ENCODE measurements at regions not wholly inside any gene's neighbourhood (a gene's known extent, or its start where the extent isn't known, plus 50 kb on each side); places are given as distances from the start of the nearest gene placed in this dataset.
"Not testable (repeated sequence)": the region's sequence is repeated elsewhere in the genome, so short reads cannot be mapped to it uniquely, and the experiment has no call there.

- DNase-seq (ENCODE audit: low spot score): no peak
Measured at GRCh38 chr20:24418731-24419130, 50.7 kb upstream of the SYNDIG1 start.

DNA sequence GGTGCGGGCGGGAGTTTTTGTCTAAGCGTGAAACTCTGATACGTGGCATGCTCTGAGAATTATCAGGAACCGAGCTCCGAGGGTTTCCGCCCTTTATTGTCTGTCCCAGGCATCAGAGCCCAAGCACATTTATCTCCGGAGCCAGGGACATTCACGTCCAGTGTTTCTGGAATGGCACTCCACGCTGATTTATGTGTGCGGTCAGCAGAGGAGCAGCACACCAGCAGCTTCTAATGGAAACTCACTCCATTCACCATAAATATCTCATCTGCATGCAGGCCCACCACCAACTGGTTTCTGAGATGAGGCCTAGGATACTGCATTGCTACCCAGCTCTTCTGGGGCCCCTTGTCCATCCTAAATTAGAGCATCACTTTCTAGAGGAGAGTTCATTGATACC, 51.9 kb upstream of the SYNDIG1 start:
- DNase-seq (ENCODE audit: low spot score): no peak

- DNase-seq (ENCODE audit: low spot score): not testable (repeated sequence)
Measured at GRCh38 chr20:24415444-24415843, 54.0 kb upstream of the SYNDIG1 start.

GRCh38 chr20:24411834-24412216, 57.6 kb upstream of the SYNDIG1 start:
- no peak for DNase-seq (ENCODE audit: low spot score)

- DNase-seq (ENCODE audit: low spot score): no peak
Measured at GRCh38 chr20:24411003-24411833, 58.2 kb upstream of the SYNDIG1 start.

DNA sequence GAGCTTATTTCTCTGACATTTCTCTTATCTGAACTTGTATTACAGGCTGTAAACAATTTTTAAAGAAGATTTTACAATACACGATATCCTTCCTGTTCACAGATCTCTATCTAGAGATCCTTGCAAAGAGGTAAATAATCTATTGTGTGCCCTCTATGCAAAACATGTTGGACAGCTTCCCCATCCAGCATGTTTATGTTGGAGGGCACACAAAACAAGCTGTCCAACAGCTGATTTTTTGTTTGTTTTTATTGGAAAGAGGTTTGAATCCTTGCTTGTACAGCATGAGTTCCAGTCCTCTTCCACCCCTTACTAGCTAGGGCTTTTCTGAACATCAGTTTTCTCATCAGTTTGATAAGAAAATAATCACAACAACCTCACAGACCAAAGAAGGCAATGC, 62.3 kb upstream of the SYNDIG1 start:
- DNase-seq (ENCODE audit: low spot score): no peak

- no peak for DNase-seq (ENCODE audit: low spot score)
Measured at GRCh38 chr20:24406750-24407149, 62.7 kb upstream of the SYNDIG1 start.

- DNase-seq (ENCODE audit: low spot score): no peak
Measured at GRCh38 chr20:24406251-24406650, 63.2 kb upstream of the SYNDIG1 start.

GRCh38 chr20:24405810-24406209, 63.6 kb upstream of the SYNDIG1 start:
- DNase-seq (ENCODE audit: low spot score): no peak

DNA sequence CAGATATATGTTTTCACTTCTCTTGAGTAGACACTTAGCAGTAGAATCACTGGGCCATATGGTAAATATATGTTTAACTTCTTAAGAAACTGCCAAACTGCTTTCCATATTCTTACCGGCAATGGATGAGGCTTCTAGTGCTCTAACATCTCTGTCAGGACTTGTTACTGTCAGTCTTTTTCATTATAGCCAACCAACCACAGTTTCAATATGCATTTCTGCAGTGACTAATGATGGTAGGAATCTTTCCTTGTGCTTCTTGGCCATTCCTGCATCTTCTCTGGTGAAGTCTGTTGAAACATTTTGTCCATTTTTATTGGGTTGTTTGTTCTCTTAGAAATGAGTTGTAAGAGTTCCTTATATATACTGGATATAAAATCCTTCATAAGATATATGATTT, 66.0 kb upstream of the SYNDIG1 start:
- no peak for DNase-seq (ENCODE audit: low spot score)

GRCh38 chr20:24402188-24402587, 67.2 kb upstream of the SYNDIG1 start:
- DNase-seq (ENCODE audit: low spot score): no peak

- DNase-seq (ENCODE audit: low spot score): no peak
Measured at GRCh38 chr20:24395151-24395550, 74.3 kb upstream of the SYNDIG1 start.

DNA sequence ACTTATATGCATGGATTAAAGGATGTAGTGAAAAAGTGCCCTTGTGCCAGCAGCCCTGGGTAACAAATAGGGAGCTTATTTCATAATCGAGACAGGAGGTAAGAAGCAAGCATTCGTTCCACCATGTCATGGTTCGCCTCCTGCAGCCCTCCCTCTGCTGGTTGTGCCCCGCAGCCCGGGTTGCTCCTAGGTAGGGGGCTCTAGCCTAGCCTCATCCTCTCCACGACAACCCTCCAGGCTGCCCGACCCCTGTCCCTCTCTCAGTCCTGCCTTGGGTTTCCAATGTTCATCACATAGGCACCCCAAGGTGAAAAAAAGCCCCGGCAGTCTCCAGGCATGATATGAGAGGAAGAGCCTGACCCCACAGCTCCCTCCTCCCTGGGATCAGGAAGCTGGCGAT, 75.5 kb upstream of the SYNDIG1 start:
- no peak for DNase-seq (ENCODE audit: low spot score)

- no peak for DNase-seq (ENCODE audit: low spot score)
Measured at GRCh38 chr20:24392612-24393011, 76.8 kb upstream of the SYNDIG1 start.

- DNase-seq (ENCODE audit: low spot score): no peak
Measured at GRCh38 chr20:24389686-24390085, 79.7 kb upstream of the SYNDIG1 start.

GRCh38 chr20:24388828-24389380, 80.5 kb upstream of the SYNDIG1 start:
- no peak for DNase-seq (ENCODE audit: low spot score)

DNA sequence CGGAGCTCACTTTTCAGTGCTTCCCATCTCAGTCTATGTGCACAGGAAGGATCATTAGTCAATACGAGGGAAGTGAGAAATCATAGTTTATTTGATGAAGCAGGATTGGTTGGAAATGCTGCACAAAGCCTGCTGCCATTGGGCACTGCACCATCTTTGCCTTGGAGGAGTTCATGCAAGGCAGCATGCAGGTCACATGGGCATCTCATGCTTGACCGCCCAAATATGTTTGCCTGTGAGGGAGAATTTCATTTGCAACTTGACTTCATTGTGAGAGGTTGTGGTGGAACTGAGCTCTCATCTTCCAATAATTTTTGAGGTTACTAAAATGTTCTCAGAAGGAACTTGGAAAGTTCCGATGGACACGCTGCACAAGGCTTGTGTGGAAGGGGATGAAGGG, 83.9 kb upstream of the SYNDIG1 start:
- DNase-seq (ENCODE audit: low spot score): no peak

DNA sequence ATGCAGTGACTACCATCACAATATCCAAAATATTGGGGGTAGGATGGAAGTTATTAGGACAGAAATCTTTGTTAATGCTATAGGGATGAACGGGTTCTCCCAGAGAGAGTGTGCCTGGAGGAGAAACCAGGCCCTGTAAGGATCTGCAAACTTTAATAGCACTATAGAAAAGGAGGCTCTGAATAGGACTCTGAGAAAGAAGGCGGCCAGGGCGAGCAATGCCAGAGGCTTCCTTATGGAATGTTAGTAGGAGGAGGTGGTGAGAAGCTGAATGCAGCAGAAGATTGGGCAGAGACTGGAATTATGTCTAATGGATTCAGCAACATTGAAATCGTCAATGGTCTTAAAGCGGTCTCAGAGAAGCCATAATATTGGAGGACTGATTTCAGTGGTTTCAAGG, 84.6 kb upstream of the SYNDIG1 start:
- DNase-seq (ENCODE audit: low spot score): no peak

GRCh38 chr20:24382743-24383142, 86.7 kb upstream of the SYNDIG1 start:
- DNase-seq (ENCODE audit: low spot score): no peak

- DNase-seq (ENCODE audit: low spot score): no peak
Measured at GRCh38 chr20:24382331-24382730, 87.1 kb upstream of the SYNDIG1 start.

DNA sequence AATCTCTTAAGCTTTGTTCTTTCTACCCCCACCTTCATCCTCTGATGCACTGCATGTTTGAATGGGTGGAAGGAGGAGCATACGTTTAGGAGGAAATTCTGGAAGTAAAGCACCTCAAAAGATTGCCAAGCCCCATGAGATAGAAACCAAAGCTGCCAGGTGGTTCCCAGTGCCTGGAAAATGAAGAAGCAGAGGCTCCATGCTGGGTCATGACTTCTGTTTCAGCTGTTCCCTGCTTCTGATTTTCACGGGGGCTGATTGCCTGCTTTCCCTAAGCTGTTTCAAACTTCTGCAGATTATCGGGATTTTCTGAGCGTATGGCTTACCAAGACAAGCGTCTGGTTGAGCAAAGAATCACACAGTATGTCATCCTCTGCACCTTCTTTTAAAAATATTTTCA, 87.5 kb upstream of the SYNDIG1 start:
- DNase-seq (ENCODE audit: low spot score): no peak

- DNase-seq (ENCODE audit: low spot score): no peak
Measured at GRCh38 chr20:24379484-24379927, 89.9 kb upstream of the SYNDIG1 start.

- no peak for DNase-seq (ENCODE audit: low spot score)
Measured at GRCh38 chr20:24378661-24379483, 90.6 kb upstream of the SYNDIG1 start.
